ENCODE measurements at regions not wholly inside any gene's neighbourhood (a gene's known extent, or its start where the extent isn't known, plus 50 kb on each side); places are given as distances from the start of the nearest gene placed in this dataset.

DNA sequence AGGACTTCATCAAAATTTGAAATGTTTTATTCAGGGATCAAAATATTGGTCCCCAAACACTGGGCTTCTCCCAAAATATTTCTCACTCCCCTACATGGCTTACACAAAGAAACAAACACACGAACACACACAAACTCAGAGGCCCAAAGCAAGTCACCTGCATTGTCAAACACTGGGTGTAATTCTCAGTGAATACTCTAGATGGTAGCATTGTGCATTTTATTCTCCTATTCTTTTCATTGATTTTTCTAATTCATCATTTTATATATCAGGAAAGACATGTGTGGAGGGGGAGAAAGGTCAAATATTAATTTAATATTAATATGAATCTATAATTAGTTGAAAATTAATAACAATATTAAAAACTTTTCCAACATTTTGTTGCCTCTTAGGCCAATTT, 72.3 kb upstream of the TNMD start:
- DNase-seq (ENCODE audit: low read depth) = peak; percentile 2

GRCh38 chrX:100494646-100495370, 84.7 kb upstream of the PCDH19 start:
- DNase-seq (ENCODE audit: low read depth) = no peak

GRCh38 chrX:100491174-100491573, 81.1 kb upstream of the PCDH19 start:
- no peak for DNase-seq (ENCODE audit: low read depth)

GRCh38 chrX:100487795-100488194, 77.7 kb upstream of the PCDH19 start:
- DNase-seq (ENCODE audit: low read depth) = no peak

- no peak for DNase-seq (ENCODE audit: low read depth)
These were observed 74.9 kb upstream of the PCDH19 start for GRCh38 chrX:100484971-100485370.

GRCh38 chrX:100479329-100479728, 69.3 kb upstream of the PCDH19 start:
- DNase-seq (ENCODE audit: low read depth) = no peak

- DNase-seq (ENCODE audit: low read depth) = no peak
These were observed 68.7 kb upstream of the PCDH19 start for GRCh38 chrX:100478714-100479306.

GRCh38 chrX:100477958-100478357, 67.9 kb upstream of the PCDH19 start:
- DNase-seq (ENCODE audit: low read depth) = no peak

GRCh38 chrX:100477467-100477866, 67.4 kb upstream of the PCDH19 start:
- no peak for DNase-seq (ENCODE audit: low read depth)
